GM19463 (cell line): ENCODE measurements at regions not wholly inside any gene's neighbourhood (a gene's known extent, or its start where the extent isn't known, plus 50 kb on each side); places are given as distances from the start of the nearest gene placed in this dataset.

ENCODE experiments used
- ATAC-seq: cut with Tn5 transposase; IDR thresholded peaks from one replicate; pipeline ENCODE4 v1.9.1; 2021; ENCODE audit warnings: mild to moderate bottlenecking, moderate library complexity; ENCODE audit not compliant: unreplicated experiment

- no peak for ATAC-seq
These were observed 144.7 kb upstream of the COPS8 start for GRCh38 chr2:236940916-236941520.

GRCh38 chr2:236941551-236941950, 144.1 kb upstream of the COPS8 start:
- no peak for ATAC-seq

GRCh38 chr2:236942554-236942953, 143.1 kb upstream of the COPS8 start:
- no peak for ATAC-seq

GRCh38 chr2:236943068-236943467, 142.6 kb upstream of the COPS8 start:
- no peak for ATAC-seq

GRCh38 chr2:236943841-236944513, 141.7 kb upstream of the COPS8 start:
- ATAC-seq, result no peak

- ATAC-seq, result no peak
These were observed 141.1 kb upstream of the COPS8 start for GRCh38 chr2:236944561-236944960.

- ATAC-seq, result no peak
These were observed 140.2 kb upstream of the COPS8 start for GRCh38 chr2:236945431-236946016.

GRCh38 chr2:236946871-236947270, 138.8 kb upstream of the COPS8 start:
- no peak for ATAC-seq

- no peak for ATAC-seq
These were observed 138.4 kb upstream of the COPS8 start for GRCh38 chr2:236947294-236947693.

- no peak for ATAC-seq
These were observed 137.8 kb upstream of the COPS8 start for GRCh38 chr2:236947896-236948295.

GRCh38 chr2:236949089-236949905, 136.4 kb upstream of the COPS8 start:
- ATAC-seq, result no peak

GRCh38 chr2:236951830-236952475, 133.7 kb upstream of the COPS8 start:
- no peak for ATAC-seq

GRCh38 chr2:236954641-236955040, 131.0 kb upstream of the COPS8 start:
- ATAC-seq, result no peak

- no peak for ATAC-seq
These were observed 130.1 kb upstream of the COPS8 start for GRCh38 chr2:236955521-236956030.

- no peak for ATAC-seq
These were observed 129.6 kb upstream of the COPS8 start for GRCh38 chr2:236956031-236956618.

GRCh38 chr2:236956641-236957040, 129.0 kb upstream of the COPS8 start:
- ATAC-seq, result no peak

GRCh38 chr2:236959036-236959435, 126.7 kb upstream of the COPS8 start:
- ATAC-seq, result no peak

GRCh38 chr2:236959876-236960275, 125.8 kb upstream of the COPS8 start:
- no peak for ATAC-seq

- ATAC-seq, result no peak
These were observed 125.2 kb upstream of the COPS8 start for GRCh38 chr2:236960531-236960930.

- no peak for ATAC-seq
These were observed 122.9 kb upstream of the COPS8 start for GRCh38 chr2:236962816-236963215.
